ENCODE measurements at regions not wholly inside any gene's neighbourhood (a gene's known extent, or its start where the extent isn't known, plus 50 kb on each side); places are given as distances from the start of the nearest gene placed in this dataset.

DNA sequence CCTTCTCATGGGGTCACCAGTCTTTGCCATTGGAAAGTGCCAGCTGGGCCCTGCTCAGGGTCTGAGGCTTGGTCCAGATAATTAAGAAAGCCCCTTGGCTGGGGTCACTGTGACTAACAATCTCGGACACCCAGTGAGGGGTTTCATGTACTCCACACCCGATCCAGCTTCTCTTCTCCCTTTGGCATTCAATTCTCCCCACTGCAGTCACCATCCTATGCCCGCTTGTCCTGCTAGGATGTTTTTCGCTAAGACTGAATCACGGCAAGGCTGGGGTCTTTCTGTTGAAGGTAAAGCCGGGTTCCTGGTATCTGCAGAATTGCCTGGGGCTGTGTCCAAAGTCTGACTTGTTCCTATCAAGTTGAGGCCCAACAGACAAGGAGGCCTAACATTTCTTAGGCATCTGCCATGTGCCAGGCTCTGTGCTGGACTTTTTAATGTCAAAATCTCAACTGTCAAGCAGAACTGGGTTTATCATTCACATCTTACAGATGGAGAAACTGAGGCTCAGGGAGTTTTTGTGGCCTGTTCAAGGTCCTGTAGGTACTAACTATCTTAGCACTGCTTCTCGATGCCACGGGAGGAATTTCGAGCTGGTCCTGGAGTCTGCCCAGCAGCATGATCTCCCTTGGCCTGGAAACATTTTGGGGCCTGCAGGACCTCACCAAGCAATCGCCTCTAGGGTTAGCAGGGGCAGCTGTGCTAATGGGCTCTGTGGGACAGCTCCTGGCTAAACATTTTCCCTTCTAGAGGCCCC, 142.0 kb upstream of the ALDH1B1 start:
- TF ChIP-seq, protein P1, sequence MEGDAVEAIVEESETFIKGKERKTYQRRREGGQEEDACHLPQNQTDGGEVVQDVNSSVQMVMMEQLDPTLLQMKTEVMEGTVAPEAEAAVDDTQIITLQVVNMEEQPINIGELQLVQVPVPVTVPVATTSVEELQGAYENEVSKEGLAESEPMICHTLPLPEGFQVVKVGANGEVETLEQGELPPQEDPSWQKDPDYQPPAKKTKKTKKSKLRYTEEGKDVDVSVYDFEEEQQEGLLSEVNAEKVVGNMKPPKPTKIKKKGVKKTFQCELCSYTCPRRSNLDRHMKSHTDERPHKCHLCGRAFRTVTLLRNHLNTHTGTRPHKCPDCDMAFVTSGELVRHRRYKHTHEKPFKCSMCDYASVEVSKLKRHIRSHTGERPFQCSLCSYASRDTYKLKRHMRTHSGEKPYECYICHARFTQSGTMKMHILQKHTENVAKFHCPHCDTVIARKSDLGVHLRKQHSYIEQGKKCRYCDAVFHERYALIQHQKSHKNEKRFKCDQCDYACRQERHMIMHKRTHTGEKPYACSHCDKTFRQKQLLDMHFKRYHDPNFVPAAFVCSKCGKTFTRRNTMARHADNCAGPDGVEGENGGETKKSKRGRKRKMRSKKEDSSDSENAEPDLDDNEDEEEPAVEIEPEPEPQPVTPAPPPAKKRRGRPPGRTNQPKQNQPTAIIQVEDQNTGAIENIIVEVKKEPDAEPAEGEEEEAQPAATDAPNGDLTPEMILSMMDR (IDR thresholded peaks at IDR 0.05) = no peak
- no peak for TF ChIP-seq TP53 (CRISPR knock-in tag; IDR thresholded peaks at IDR 0.05)
- TF ChIP-seq CEBPB (IDR thresholded peaks at IDR 0.05) = no peak
- TF ChIP-seq MAFK (IDR thresholded peaks at IDR 0.05; ENCODE audit: partially characterized antibody) = no peak
- no peak for TF ChIP-seq ESRRA (IDR thresholded peaks at IDR 0.05; ENCODE audit: borderline replicate concordance, low read length)
- TF ChIP-seq JUNB (IDR thresholded peaks at IDR 0.05) = no peak
- no peak for TF ChIP-seq RAD21 (conservative IDR thresholded peaks at IDR 0.05 in 1 of 2, IDR thresholded peaks at IDR 0.05 in 1 of 2)

Data from A549 (cell line).